GM21528 (cell line): ENCODE measurements at regions not wholly inside any gene's neighbourhood (a gene's known extent, or its start where the extent isn't known, plus 50 kb on each side); places are given as distances from the start of the nearest gene placed in this dataset.

Experiments
- ATAC-seq: cut with Tn5 transposase; IDR thresholded peaks from one replicate; pipeline ENCODE4 v1.9.1; 2021; ENCODE audit warnings: mild to moderate bottlenecking, moderate library complexity; ENCODE audit not compliant: unreplicated experiment, low FRiP score

DNA sequence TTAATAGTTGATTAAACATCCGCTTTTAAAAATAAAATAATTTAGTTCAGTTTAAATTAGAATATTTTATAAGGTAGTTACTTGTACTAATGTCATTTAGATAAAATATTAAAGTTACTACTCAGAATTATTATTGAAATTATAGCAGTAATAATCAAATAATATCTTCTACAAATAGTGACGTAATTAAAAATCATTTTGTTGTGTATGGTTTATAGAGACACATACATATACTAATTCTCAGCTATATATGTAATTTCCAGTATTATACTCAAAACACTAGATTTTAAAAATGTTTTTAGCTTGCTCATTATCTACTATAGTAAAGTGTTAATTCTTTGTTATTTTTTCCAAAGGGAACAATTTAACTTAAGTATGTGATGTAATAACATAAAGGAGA, 435.2 kb upstream of the MANEA start:
- no peak for ATAC-seq

DNA sequence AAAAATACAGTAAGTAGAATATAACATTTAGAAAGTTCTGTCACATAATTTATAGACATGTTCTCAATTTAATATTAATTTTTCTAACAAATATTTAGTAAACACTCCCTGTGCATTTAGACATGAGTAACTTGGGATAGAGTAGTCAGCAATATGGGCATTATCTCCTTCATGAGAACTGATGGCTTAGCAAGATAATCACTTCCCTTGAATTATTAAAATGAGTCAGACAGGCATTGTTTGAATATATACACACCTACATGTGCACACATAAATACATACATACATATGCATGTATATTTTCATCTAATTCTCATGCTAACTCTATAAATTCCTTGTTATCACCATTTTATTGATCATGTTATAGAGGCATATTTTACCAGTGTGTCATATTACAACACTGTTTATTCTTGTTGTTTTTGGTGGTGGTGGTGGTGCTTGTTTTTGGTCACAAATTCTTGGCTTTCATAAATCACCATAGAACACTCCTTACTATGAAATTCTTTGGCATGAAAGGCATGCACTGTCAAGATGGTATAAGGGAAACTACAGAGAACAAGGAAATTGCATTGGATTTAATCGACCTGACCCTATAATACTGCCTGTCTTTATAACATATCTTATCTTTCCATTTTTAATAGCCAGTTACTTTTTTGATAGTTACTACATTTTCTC, 434.5 kb upstream of the MANEA start:
- no peak for ATAC-seq

DNA sequence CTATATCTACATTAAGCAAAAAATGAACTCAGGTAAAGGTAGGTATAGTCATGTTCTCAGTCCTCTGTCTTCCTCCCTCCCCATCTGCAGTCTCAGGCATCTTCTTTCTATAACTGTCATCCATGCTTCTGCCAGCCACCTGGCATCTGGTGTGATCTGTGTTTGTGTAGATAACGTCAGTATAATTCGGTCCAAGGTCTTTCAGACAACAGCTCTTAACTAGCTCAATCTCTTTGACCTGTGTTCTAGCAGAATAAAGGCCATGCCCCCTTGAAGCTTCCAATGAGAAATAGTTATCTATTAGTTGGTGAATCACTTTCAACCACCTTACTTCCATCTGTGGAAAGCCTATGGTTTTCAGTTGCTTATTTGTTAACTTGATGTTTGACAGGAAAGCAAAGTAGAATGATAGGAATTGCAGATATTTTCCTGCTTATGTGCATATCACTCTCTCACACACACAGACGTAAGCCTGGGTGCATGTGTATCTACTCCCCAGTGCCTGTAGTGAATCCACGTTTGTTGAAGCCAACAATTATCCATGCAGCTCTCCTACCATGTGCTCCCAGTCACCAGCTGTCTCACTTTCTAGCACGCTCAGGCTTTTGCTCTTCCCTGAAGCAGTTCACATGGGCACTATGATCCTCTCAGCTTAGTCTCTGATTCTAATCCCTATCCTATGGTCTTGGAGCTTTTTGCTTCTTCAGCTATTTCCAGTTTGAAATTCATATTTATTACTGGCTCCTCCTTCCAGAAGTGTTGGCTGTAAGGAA, 433.7 kb upstream of the MANEA start:
- no peak for ATAC-seq

DNA sequence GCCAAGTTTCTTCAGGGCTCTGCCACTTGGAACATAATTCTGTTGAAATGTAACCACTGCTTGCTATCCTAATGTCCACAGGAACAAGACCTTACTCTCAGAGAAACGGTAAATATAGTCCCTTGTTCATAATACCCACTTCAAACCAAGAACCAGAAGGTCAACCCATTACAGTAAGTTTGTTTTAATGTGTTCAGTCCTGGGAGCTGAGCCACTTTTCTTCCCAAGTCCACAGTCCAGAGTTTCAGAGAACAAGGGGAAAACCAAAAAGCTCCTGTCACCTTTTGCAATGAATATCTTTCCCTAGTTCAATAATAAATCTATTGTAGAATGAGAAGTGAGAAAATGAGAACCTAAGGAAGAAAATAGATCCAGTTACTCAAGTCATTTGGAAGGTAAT, 431.9 kb upstream of the MANEA start:
- ATAC-seq = no peak

DNA sequence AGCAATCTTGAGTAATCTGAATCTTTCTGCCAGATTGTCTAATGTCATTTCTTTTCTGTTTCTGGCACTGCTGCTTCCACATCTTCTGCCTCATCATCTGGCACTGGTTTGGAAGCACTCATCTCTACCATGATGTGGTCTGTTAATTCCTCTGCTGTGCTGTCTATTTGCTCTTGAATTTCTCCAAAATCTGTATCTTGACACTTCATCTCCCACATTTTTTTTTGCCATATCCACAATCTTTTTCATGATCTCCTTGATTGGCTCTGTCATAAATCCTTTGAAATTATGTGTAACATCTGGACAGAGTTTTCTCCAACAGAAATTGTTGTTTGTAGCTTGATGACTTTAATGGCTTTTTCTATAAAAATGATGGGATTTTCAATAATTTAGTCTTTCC, 417.8 kb upstream of the MANEA start:
- ATAC-seq = no peak

DNA sequence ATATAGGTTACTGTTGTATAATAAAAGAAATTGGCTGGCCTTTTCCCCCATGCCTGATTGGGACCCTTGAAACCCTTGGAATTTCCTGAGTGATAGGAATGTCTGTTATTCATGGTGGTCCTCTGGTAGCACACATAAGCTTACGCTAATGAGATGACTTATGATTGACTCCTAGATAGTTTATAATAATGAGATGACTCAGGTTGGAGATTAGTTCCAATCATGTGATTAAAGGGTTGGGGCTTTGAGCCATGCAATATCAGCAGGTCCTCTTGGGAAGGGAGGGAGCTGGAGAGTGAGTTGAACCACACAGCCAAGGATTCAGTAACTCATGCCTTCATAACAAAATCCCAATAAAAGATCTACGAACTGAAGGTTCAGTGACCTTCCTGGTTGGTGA, 407.6 kb upstream of the MANEA start:
- no peak for ATAC-seq

DNA sequence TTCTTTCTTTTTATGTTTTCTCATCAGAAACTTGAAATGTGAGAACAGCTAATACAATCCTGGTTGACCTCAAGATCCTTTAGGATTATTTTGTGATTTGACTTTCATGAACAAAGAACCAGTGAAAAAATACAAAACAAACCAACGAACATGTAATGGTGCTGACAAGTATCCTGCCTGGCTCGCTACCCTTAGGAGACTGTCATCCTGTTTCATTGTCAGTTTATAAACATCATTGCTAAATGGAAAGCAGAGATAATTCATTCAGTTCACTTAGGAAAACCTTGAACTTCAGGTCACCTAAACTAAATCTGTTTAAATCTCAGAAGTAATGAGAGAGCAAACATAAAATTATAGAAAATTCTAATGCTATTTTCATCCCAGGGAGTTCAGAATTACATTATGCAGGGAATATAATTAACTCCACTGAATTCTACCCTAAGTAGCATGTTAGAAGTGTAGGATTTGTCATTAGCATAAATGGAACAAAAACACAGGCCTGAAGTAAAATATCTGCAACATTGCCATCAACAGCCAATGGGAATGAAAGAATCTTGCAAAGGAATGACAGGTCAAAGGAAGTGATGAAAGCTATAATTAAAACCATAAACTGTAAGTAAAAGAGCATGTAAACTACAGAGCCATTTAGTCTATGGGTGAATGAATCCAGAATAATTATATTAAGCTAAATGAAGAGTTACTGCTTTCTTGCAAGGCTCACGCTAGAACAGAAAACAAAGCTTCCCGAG, 401.2 kb upstream of the MANEA start:
- ATAC-seq = no peak

DNA sequence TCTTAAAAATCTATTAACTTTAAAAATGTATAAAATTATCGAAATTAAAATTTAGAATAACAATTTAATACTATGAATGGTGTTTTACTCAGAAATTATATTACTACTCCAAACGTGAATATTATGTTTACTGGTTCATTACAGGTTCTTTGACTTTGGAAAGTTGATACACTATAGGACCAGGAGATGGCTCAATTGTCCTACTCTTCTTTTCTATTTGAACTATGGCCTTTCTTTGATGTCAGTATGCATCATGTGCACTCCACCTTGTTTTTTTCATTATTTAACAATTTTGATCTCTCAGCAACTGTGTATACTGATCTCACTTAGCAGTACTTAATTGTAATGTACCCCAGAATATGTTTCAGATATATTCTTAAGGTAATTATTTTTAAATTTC, 391.5 kb upstream of the MANEA start:
- ATAC-seq = no peak

DNA sequence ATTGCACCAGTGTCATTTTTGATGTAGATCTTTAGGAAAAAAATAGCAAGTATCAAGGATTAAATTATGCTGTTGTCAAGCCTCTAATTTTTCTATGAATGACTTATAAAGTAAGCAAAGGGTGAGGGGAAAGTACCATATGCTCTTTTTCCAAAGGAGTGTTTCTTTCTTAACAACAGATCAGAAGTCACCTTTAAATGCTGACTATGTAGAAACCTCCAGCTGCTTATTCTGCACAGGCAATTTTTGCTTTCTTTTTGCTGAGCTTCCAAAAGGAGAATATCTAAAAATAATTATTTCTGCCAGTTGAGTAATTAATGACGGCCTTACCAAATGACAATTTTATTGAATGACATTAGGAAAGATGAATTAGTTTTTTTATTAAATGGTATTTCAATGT, 390.6 kb upstream of the MANEA start:
- no peak for ATAC-seq

DNA sequence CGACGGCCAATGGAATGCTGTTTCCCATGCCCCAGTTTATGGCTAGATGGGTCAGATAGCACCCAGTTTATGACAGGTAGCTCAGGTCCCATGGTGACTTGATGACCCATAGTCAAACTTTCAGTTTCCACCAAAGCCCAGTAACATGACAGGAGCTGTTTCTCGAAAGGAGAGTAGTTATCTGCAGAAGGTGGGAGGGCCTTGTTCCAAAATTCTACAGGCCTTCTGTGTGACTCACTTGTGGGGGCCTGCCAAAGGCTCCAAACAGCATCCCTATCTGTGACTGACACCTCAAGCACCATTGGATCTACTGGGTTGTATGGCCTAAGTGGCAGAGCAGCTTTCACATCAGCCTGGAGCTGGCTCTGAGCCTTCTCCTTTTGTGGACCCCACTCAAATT, 379.7 kb upstream of the MANEA start:
- no peak for ATAC-seq

DNA sequence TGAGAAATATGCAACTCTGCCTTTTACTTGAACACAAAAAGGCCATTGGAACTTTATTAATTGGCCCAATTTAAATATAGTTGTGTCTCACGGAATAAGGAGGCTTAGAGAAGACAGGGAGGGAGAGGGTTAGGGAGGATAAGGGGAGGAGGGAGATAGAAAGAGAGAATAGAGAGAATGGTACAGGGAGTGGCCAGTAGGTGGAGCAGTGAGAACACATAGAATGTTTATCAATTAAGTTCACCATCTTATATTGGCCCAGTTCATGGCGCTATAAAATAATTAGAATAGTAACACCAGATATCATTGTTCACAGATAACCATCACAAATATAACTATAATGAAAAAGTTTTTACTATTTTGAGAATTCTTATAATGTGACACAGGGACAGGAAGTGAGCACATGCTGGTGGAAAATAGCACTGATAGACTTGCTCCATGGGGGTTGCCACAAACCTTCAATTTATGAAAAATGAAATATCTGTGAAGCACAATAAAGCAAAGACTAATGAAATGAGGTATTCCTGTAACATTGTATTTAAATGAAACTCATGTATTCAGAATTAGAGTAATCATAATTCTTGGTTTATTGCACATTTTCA, 374.1 kb upstream of the MANEA start:
- ATAC-seq = peak; percentile 96

DNA sequence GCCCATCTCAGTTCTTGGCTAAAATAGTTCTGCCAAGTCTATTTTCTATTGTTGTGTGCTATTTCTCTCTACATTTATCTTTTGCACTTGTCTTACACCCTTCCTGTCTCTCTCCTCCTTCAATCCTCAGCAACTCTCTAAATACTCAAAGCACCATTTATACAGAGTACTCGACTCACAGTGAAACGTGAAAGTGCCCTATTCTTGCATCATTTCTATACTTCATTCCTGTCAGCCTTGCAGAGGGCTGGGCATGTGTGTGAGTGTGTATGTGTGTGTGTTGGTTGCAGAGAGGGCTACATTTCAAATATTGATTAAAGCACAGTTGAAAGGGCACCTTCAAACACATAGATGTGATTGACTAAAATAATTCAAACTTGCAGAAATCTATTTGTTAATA, 373.2 kb upstream of the MANEA start:
- no peak for ATAC-seq

DNA sequence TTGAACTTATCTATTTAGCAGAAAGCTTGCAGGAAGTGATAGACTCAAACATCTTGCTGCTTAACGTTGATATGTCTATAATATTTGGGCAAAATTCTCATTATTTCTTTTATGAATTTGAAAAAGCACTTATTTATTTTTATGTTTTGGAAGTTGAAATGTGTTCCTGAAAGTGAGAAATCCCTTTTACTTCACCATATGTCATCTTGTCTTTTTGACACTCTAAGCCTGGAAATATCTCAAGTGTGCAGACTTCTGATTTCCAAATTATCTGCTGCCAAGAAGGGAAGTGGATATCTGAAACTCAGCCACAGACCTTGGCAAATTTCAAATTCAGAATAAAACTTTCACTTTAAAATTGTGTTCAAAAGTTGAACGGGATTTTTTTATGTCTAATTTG, 368.7 kb upstream of the MANEA start:
- ATAC-seq = no peak

DNA sequence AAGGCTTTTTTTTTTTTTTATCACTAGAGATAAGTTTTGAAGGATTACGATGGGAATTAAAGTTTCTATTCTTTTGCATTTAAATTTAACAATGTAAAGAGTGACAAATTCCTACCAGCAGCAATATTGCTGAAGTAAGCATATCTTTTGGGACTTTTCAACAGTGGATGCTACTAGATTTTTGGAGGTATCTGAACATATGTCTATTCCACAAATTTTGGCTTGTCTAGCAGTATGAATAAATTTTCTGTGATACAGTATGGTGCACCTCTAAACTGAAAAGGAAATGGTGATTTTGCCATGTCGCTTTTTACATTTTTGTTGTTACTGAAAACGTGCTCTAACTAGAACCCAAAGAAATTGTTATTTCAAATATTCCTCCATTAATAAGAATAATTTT, 368.3 kb upstream of the MANEA start:
- no peak for ATAC-seq

DNA sequence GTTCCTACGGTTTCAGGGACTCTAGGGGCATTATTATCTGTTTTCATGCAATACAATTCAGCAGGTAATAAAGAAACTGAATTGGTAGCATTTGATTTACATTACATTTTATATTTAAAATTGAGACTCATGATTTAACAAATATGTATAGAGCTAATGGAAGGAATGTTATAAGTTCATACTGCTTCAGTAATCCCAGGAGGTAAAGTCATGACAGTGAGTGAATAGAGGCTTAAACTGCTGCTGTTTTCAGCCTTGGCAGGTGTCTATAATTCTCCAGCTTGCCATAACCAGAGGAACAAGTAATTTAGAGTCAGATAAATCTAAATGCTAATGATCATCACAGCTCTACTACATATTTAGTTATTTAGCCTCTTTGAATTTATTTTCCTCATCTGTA, 360.8 kb upstream of the MANEA start:
- ATAC-seq = no peak

DNA sequence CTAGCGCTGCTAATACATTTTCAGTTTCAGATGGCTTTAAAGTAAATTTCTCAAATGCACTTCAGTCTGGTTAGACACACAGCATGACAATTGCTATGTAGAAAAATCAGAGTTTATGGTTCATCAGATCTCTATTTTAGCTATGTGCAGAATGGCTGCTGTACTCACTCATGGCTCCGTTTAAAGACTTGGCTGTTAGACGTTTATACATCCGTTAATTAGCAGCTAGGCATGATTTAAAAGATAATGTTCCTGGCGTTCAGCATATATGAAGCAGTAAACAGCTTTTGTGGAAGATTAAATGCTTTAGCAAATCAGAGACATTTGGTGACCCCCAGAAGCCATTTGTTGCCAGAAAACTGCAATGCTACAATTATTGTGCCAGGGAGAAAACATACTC, 350.0 kb upstream of the MANEA start:
- ATAC-seq = no peak

DNA sequence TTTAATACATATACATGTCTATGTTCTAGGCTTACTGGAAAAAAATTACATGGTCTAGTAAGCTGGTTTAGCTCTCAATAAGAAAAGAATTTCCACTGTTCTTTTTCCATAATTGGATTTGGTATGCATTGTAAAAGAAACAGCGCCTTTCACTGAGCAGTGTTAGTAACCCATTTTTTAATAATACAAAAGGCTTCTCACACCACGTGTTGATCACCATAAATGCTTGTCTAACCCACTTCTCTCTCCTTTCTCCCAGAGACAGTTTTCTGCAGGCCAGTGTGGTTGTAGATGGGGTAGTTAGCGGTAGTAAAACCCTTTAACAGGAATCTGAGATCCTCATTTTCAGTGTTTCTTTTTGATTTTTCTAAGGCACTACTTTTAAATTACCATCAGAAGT, 348.7 kb upstream of the MANEA start:
- no peak for ATAC-seq

DNA sequence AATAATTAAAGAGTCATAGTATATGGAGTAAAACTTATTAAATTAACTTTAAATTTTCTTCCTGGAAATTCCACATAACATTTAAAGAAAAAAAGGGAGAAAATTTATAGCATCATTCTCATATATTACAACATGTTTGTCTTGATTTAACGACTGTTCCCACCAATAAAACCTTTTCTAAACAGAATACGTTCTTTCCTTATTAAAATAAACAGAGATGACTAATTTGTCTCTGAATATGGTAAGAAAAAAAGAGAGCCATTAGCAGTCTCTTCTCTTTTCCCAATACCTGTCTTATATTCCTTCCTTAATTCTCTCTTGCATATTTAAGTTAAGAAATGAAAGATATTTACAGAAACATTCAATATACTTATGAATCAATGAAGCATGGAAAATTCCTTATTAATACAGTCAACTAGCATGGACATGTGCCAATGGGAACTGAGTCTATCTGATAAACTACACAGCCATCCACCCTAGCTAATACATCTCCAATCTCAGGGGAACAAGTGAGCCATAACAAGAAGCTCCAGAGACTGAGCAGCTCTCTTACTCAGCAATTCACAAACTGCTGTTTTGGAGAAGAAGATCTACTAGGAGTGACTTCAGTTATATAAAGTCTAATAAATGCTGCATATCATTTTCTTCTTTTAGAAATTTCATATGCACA, 347.1 kb upstream of the MANEA start:
- no peak for ATAC-seq

DNA sequence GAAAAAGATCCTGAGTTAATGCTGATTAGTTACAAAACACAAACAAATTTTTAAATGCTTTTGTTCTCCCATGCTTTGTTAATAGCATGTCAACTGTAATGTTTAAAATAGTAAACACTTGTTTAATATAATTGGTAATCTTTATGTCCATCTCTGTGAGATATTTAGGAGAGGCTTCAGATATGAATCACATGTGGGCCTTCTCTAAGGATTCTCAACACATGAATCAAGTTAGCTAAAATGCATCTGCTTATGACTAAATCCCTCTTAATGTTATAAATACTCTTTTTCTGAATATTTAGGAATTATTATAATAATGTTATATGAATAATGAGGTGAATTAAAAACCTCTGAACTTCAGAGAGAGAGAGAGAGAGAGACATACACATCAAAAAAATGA, 345.9 kb upstream of the MANEA start:
- ATAC-seq = no peak

DNA sequence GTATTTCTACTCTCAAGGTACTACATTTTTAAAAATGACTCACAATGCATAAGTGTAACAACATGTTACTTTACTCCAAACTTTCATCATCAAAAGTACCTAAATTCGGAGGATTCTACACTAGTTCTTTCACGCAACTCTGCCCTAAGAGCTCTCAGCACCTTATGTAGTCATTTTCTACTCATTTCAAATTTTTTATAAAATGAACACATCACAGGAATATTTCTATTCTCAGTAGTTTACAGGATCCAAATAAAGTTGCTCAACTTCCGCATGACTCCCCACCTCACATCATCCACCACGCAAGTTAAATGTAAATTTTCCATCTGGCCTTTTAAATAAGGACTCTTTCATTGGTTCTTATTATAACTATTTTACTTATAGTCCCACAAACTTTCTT, 344.9 kb upstream of the MANEA start:
- no peak for ATAC-seq

DNA sequence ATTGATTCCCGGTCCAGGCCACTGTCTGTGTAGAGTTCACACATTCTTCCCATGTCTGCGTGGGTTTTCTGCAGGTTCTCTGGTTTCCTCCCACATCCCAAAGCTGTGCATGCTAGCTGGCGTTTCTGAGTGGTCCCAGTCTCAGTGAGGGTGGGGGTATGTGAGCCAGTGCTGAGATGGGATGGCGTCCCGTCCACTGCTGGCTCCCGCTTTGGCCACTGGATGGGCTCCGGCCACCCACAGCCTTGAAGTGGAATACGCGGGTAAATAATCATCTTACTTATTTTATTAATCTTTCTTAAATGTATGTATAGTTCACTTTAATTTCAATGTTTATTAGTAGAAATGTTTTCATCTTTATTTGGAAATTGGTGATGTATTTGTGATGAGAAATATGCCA, 343.5 kb upstream of the MANEA start:
- ATAC-seq = no peak
